ENCODE measurements at regions not wholly inside any gene's neighbourhood (a gene's known extent, or its start where the extent isn't known, plus 50 kb on each side); places are given as distances from the start of the nearest gene placed in this dataset.

- no peak for TF ChIP-seq ZNF646 (CRISPR knock-in tag; IDR thresholded peaks at IDR 0.05)
- no peak for TF ChIP-seq ZNF260 (CRISPR knock-in tag; IDR thresholded peaks at IDR 0.05; ENCODE audit: borderline replicate concordance, low read depth)
- TF ChIP-seq DMAP1 (CRISPR knock-in tag; IDR thresholded peaks at IDR 0.05): peak; percentile 80; the same call in 1 of the 2 replicates
- no peak for TF ChIP-seq IRF9 (CRISPR knock-in tag; IDR thresholded peaks at IDR 0.05; ENCODE audit: borderline replicate concordance)
- no peak for TF ChIP-seq GMEB2 (CRISPR knock-in tag; IDR thresholded peaks at IDR 0.05; ENCODE audit: low read depth)
- peak; percentile 79 for TF ChIP-seq PPARG (CRISPR knock-in tag; conservative IDR thresholded peaks at IDR 0.05)
- TF ChIP-seq FOXA1 (IDR thresholded peaks at IDR 0.05): 0 out of 2 replicates have a peak, but pooled peaks have one; percentile 34
- TF ChIP-seq FOXA1 (CRISPR knock-in tag; IDR thresholded peaks at IDR 0.05): peak; percentile 90
- TF ChIP-seq ZNF615 (CRISPR knock-in tag; IDR thresholded peaks at IDR 0.05; ENCODE audit: borderline replicate concordance): no peak
- TF ChIP-seq KDM6A (CRISPR knock-in tag; IDR thresholded peaks at IDR 0.05; ENCODE audit: low read depth): peak; percentile 34
Observed at GRCh38 chr1:228837817-228838716, 102.8 kb downstream of the RHOU start (continued).

All from HepG2 (cell line).